ENCODE measurements at regions not wholly inside any gene's neighbourhood (a gene's known extent, or its start where the extent isn't known, plus 50 kb on each side); places are given as distances from the start of the nearest gene placed in this dataset.

GRCh38 chr17:17416400-17417360 is 60.1 kb upstream of the MED9 start (continued):
- TF ChIP-seq ZNF619 (CRISPR knock-in tag; IDR thresholded peaks at IDR 0.05) (no peak), ZNF333 (CRISPR knock-in tag; IDR thresholded peaks at IDR 0.05; ENCODE audit: borderline replicate concordance) (no peak), ZNF383 (CRISPR knock-in tag; IDR thresholded peaks at IDR 0.05; ENCODE audit: borderline replicate concordance) (no peak), ARID4A (CRISPR knock-in tag; IDR thresholded peaks at IDR 0.05; ENCODE audit: borderline replicate concordance) (peak; percentile 47; the same call in 1 of the 2 replicates), MED13 (CRISPR knock-in tag; IDR thresholded peaks at IDR 0.05) (no peak), CBX5 (CRISPR knock-in tag; IDR thresholded peaks at IDR 0.05; ENCODE audit: borderline replicate concordance) (peak; percentile 66; the same call in 1 of the 2 replicates), ZNF839 (CRISPR knock-in tag; IDR thresholded peaks at IDR 0.05; ENCODE audit: borderline replicate concordance) (no peak), DDIT3 (CRISPR knock-in tag; IDR thresholded peaks at IDR 0.05) (no peak), PHF21A (CRISPR knock-in tag; IDR thresholded peaks at IDR 0.05) (no peak), ATF3 (CRISPR knock-in tag; IDR thresholded peaks at IDR 0.05) (0 out of 2 replicates have a peak, but pooled peaks have one; percentile 32), DR1 (CRISPR knock-in tag; IDR thresholded peaks at IDR 0.05) (no peak), ZNF207 (IDR thresholded peaks at IDR 0.05; ENCODE audit: borderline replicate concordance) (no peak), THYN1 (CRISPR knock-in tag; IDR thresholded peaks at IDR 0.05; ENCODE audit: borderline replicate concordance, low read depth) (no peak), GPN1 (CRISPR knock-in tag; IDR thresholded peaks at IDR 0.05; ENCODE audit: borderline replicate concordance) (no peak), NR2F2 (IDR thresholded peaks at IDR 0.05; ENCODE audit: borderline replicate concordance, low read depth) (no peak), ZNF883 (CRISPR knock-in tag; IDR thresholded peaks at IDR 0.05; ENCODE audit: not compliant biosample characterization) (no peak), KDM4B (CRISPR knock-in tag; IDR thresholded peaks at IDR 0.05) (no peak), ZNF563 (CRISPR knock-in tag; IDR thresholded peaks at IDR 0.05) (no peak), STAT5B (CRISPR knock-in tag; IDR thresholded peaks at IDR 0.05) (no peak), ZBTB26 (CRISPR knock-in tag; IDR thresholded peaks at IDR 0.05; ENCODE audit: borderline replicate concordance) (no peak), TCF12 (IDR thresholded peaks at IDR 0.05) (no peak), TCF12 (CRISPR knock-in tag; IDR thresholded peaks at IDR 0.05) (no peak), RNF2 (conservative IDR thresholded peaks at IDR 0.05; ENCODE audit: low read depth) (peak; percentile 73), GATAD2A (CRISPR knock-in tag; IDR thresholded peaks at IDR 0.05) (peak; percentile 85), ZNF644 (CRISPR knock-in tag; IDR thresholded peaks at IDR 0.05; ENCODE audit: low read depth) (peak; percentile 43; the same call in 1 of the 2 replicates), MYC (CRISPR knock-in tag; IDR thresholded peaks at IDR 0.05; ENCODE audit: borderline replicate concordance) (peak; percentile 64; the same call in 1 of the 2 replicates)
